ENCODE measurements at regions not wholly inside any gene's neighbourhood (a gene's known extent, or its start where the extent isn't known, plus 50 kb on each side); places are given as distances from the start of the nearest gene placed in this dataset.

DNA sequence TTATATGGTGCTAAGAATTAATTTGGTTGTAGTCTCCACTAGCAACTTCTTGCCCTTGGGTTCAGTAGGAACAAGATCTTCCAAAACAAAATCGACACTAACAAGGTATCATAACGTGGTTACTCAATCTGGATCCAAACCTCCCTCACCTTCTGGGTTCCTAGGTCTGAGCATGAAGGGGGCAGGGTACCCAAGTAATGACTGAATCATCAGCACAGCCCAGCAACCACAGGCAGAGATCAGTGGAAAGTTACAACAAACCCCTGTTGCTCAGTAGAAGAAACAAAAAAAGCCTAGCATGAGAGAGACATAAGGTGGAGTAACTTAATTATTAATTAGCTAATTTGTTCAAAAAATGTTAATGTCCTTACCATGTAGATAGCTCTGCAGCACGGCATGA is 221.4 kb downstream of the BLID start:
- H4K91ac ChIP-seq (ENCODE audit: insufficient read length, low read depth, low read length), result no peak overlapping the region
- Mint-ChIP-seq H3K4me1 (peaks cover 12 to 14% of the 10 kb centered on the region in 2 experiments), H3K27me3 (ENCODE audit: low read depth) (no peaks in the 10 kb centered on the region; the same call in 1 of the 2 replicates), H3K9me3 (no peaks in the 10 kb centered on the region; a peak in 1 of 5 replicates), H3K27ac (no peak overlapping the region), H3K36me3 (ENCODE audit: insufficient read depth in 1 of 3, low read depth in 3 of 3) (no peaks in the 10 kb centered on the region), H3K4me3 (no peak overlapping the region)
- H2BK15ac ChIP-seq (ENCODE audit: low read depth, low read length), result no peak overlapping the region
- H3T11ph ChIP-seq (ENCODE audit: low read length), result no peak overlapping the region
- no CpG with 5 or more reads among the region's 3 CpGs for WGBS (ENCODE audit: extremely low coverage, insufficient read length, low lambda C conversion rate)
- no peak overlapping the region for H3K14ac ChIP-seq (ENCODE audit: insufficient read depth, low read length)
- no peak overlapping the region for H4K8ac ChIP-seq (replicated peaks; ENCODE audit: insufficient read length, low read depth, low read length)
- H3K56ac ChIP-seq (ENCODE audit: insufficient read length, low read depth, low read length), result no peak overlapping the region
- H3K79me1 ChIP-seq (ENCODE audit: insufficient read depth, low read depth, low read length, poor library complexity, severe bottlenecking), result no peaks in the 10 kb centered on the region
- DNase-seq, result no peak
- H4K5ac ChIP-seq (ENCODE audit: insufficient read length, low read depth, low read length), result no peak overlapping the region
- no peak overlapping the region for H3K23ac ChIP-seq (ENCODE audit: insufficient read length, low read depth, low read length)
- TF ChIP-seq CTCF (conservative IDR thresholded peaks at IDR 0.05), result no peak
- no peaks in the 10 kb centered on the region for H3K9me3 ChIP-seq (ENCODE audit: control insufficient read depth, low read depth, low read length)
- no peak overlapping the region for H2BK120ac ChIP-seq (ENCODE audit: low read depth, low read length, poor library complexity, severe bottlenecking)
- H2BK20ac ChIP-seq (ENCODE audit: low read depth, low read length, poor library complexity, severe bottlenecking), result no peak overlapping the region
- no peaks in the 10 kb centered on the region for H3K23me2 ChIP-seq (ENCODE audit: insufficient read length, low read depth, low read length, poor library complexity, severe bottlenecking)
- H4K20me1 ChIP-seq (ENCODE audit: control insufficient read depth, insufficient read depth, insufficient read length), result no peaks in the 10 kb centered on the region
- H3K4ac ChIP-seq (ENCODE audit: low read depth, low read length), result no peak overlapping the region
- H2AK5ac ChIP-seq (ENCODE audit: insufficient read length, low read length), result no peak overlapping the region
- H3K18ac ChIP-seq (ENCODE audit: insufficient read length, low read depth, low read length), result no peak overlapping the region
- H3K27me3 ChIP-seq (ENCODE audit: insufficient read depth, low read length), result no peaks in the 10 kb centered on the region
- no peak overlapping the region for H3K4me2 ChIP-seq (ENCODE audit: insufficient read depth, insufficient read length, low read length)
- H2BK12ac ChIP-seq (ENCODE audit: insufficient read length, low read depth, low read length), result no peak overlapping the region
- no peak overlapping the region for H2BK5ac ChIP-seq (ENCODE audit: insufficient read length, low read length)
- no peaks in the 10 kb centered on the region for H3K79me2 ChIP-seq (ENCODE audit: insufficient read depth, low read length)
- no peak overlapping the region for H3K27ac ChIP-seq (ENCODE audit: insufficient read length, low read depth, low read length)
- no peak overlapping the region for H3K9ac ChIP-seq (ENCODE audit: extremely low read depth, insufficient read length, low read length)
- no peak overlapping the region for H2AFZ ChIP-seq (ENCODE audit: low read length)
- no peaks in the 10 kb centered on the region for H3K4me1 ChIP-seq (ENCODE audit: insufficient read depth, low read length)
